H9 (cell line): ENCODE measurements at regions not wholly inside any gene's neighbourhood (a gene's known extent, or its start where the extent isn't known, plus 50 kb on each side); places are given as distances from the start of the nearest gene placed in this dataset.

Experiments
- DNase-seq: peaks from one replicate; pipeline ENCODE4 v3.0.0-alpha.2; 2017
- H2AFZ ChIP-seq: one replicate; pipeline ENCODE4 v1.6.1; 2013; ENCODE audit warnings: mild to moderate bottlenecking, low read length, control low read depth, moderate library complexity
- H2AK5ac ChIP-seq: 2 replicates; pipeline ENCODE4 v1.6.1; 2013; ENCODE audit warnings: low read length, control low read depth, mixed read lengths; ENCODE audit not compliant: insufficient read length
- H2BK120ac ChIP-seq: one replicate; pipeline ENCODE4 v1.6.1; 2013; ENCODE audit warnings: low read depth, mild to moderate bottlenecking, low read length, control low read depth, inconsistent platforms; ENCODE audit not compliant: poor library complexity, severe bottlenecking
- H2BK12ac ChIP-seq: 2 replicates; pipeline ENCODE4 v1.6.1; 2013; ENCODE audit warnings: low read length, control low read depth, mixed read lengths, low read depth; ENCODE audit not compliant: insufficient read length
- H2BK15ac ChIP-seq: 2 replicates; pipeline ENCODE4 v1.6.1; 2013; ENCODE audit warnings: low read depth, low read length, control low read depth
- H2BK20ac ChIP-seq: one replicate; pipeline ENCODE4 v1.6.1; 2013; ENCODE audit warnings: low read depth, mild to moderate bottlenecking, low read length, control low read depth, inconsistent platforms; ENCODE audit not compliant: poor library complexity, severe bottlenecking
- H2BK5ac ChIP-seq: 2 replicates; pipeline ENCODE4 v1.6.1; 2013; ENCODE audit warnings: low read length, control low read depth, mixed read lengths; ENCODE audit not compliant: insufficient read length
- H3K14ac ChIP-seq: 2 replicates; pipeline ENCODE4 v1.6.1; 2013; ENCODE audit warnings: low read length, control low read depth; ENCODE audit not compliant: insufficient read depth
- H3K18ac ChIP-seq: 2 replicates; pipeline ENCODE4 v1.6.1; 2013; ENCODE audit warnings: low read depth, mild to moderate bottlenecking, mixed read lengths, low read length, control low read depth; ENCODE audit not compliant: insufficient read length
- H3K23ac ChIP-seq: 2 replicates; pipeline ENCODE4 v1.6.1; 2013; ENCODE audit warnings: low read length, control low read depth, mixed read lengths, low read depth; ENCODE audit not compliant: insufficient read length
- H3K23me2 ChIP-seq: 2 replicates; pipeline ENCODE4 v1.6.1; 2013; ENCODE audit warnings: low read depth, mild to moderate bottlenecking, mixed read lengths, low read length, control low read depth; ENCODE audit not compliant: insufficient read length, poor library complexity, severe bottlenecking
- H3K27ac ChIP-seq: 2 replicates; pipeline ENCODE4 v1.5.1; 2013; ENCODE audit warnings: low read length, control low read depth, mixed read lengths, low read depth; ENCODE audit not compliant: insufficient read length
- H3K27me3 ChIP-seq: 2 replicates; pipeline ENCODE4 v1.6.1; 2013; ENCODE audit warnings: low read length, control low read depth, inconsistent platforms; ENCODE audit not compliant: insufficient read depth
- H3K4ac ChIP-seq: 2 replicates; pipeline ENCODE4 v1.6.1; 2013; ENCODE audit warnings: low read depth, mild to moderate bottlenecking, control low read depth, inconsistent platforms, low read length, moderate library complexity
- H3K4me1 ChIP-seq: 2 replicates; pipeline ENCODE4 v1.6.1; 2013; ENCODE audit warnings: low read length, control low read depth, inconsistent platforms; ENCODE audit not compliant: insufficient read depth
- H3K4me2 ChIP-seq: 2 replicates; pipeline ENCODE4 v1.6.1; 2013; ENCODE audit warnings: low read length, control low read depth, mixed read lengths; ENCODE audit not compliant: insufficient read length, insufficient read depth
- H3K56ac ChIP-seq: 2 replicates; pipeline ENCODE4 v1.6.1; 2013; ENCODE audit warnings: low read depth, mild to moderate bottlenecking, mixed read lengths, low read length, control low read depth; ENCODE audit not compliant: insufficient read length
- H3K79me1 ChIP-seq: 2 replicates; pipeline ENCODE4 v1.6.1; 2013; ENCODE audit warnings: low read depth, mild to moderate bottlenecking, moderate library complexity, low read length, control low read depth, inconsistent platforms; ENCODE audit not compliant: insufficient read depth, poor library complexity, severe bottlenecking
- H3K79me2 ChIP-seq: 2 replicates; pipeline ENCODE4 v1.6.1; 2013; ENCODE audit warnings: low read length, control low read depth, inconsistent platforms; ENCODE audit not compliant: insufficient read depth
- H3K9ac ChIP-seq: 2 replicates; pipeline ENCODE4 v1.6.1; 2013; ENCODE audit warnings: low read length, control low read depth, mixed read lengths; ENCODE audit not compliant: insufficient read length; ENCODE audit errors: extremely low read depth
- H3K9me3 ChIP-seq: one replicate; pipeline ENCODE4 v1.6.1; 2013; ENCODE audit warnings: low read depth, low read length, inconsistent platforms; ENCODE audit not compliant: control insufficient read depth
- H3T11ph ChIP-seq: one replicate; pipeline ENCODE4 v1.6.1; 2013; ENCODE audit warnings: mild to moderate bottlenecking, low read length, control low read depth, inconsistent platforms
- H4K20me1 ChIP-seq: one replicate; pipeline ENCODE4 v1.6.1; 2013; ENCODE audit not compliant: control insufficient read depth, insufficient read length, insufficient read depth
- H4K5ac ChIP-seq: 2 replicates; pipeline ENCODE4 v1.6.1; 2013; ENCODE audit warnings: low read depth, mild to moderate bottlenecking, mixed read lengths, low read length, control low read depth; ENCODE audit not compliant: insufficient read length
- H4K8ac ChIP-seq: replicated peaks from 2 replicates; pipeline ENCODE4 v1.6.1; 2013; ENCODE audit warnings: low read length, control low read depth, mixed read lengths, low read depth; ENCODE audit not compliant: insufficient read length
- H4K91ac ChIP-seq: 2 replicates; pipeline ENCODE4 v1.6.1; 2013; ENCODE audit warnings: low read depth, mild to moderate bottlenecking, moderate library complexity, mixed read lengths, low read length, control low read depth; ENCODE audit not compliant: insufficient read length
- H3K27ac Mint-ChIP-seq, 3 experiments: 2 replicates in 2 of 3; 3 replicates in 1 of 3; pipeline ENCODE4 v1.8.0; 2020 to 2021; ENCODE audit warnings: mixed read lengths in 3 of 3, mild to moderate bottlenecking in 1 of 3, moderate library complexity in 1 of 3
- H3K27me3 Mint-ChIP-seq: 2 replicates; pipeline ENCODE4 v1.8.0; 2021; ENCODE audit warnings: low read depth, mild to moderate bottlenecking, moderate library complexity, mixed read lengths
- H3K36me3 Mint-ChIP-seq, 3 experiments: 2 replicates in 2 of 3; 3 replicates in 1 of 3; pipeline ENCODE4 v1.8.0; 2020 to 2021; ENCODE audit warnings: low read depth in 3 of 3, mixed read lengths in 3 of 3; ENCODE audit not compliant: insufficient read depth in 1 of 3
- H3K4me1 Mint-ChIP-seq, 2 experiments: 2 replicates each; pipeline ENCODE4 v1.8.0; 2020; ENCODE audit warnings: mixed read lengths in 2 of 2
- H3K4me3 Mint-ChIP-seq, 2 experiments: 2 replicates in 1 of 2; 3 replicates in 1 of 2; pipeline ENCODE4 v1.8.0; 2020 to 2021; ENCODE audit warnings: mild to moderate bottlenecking in 2 of 2, mixed read lengths in 2 of 2, moderate library complexity in 1 of 2
- H3K9me3 Mint-ChIP-seq, 2 experiments: 2 replicates in 1 of 2; 3 replicates in 1 of 2; pipeline ENCODE4 v1.8.0; 2020; ENCODE audit warnings: mild to moderate bottlenecking in 2 of 2, mixed read lengths in 2 of 2, moderate library complexity in 1 of 2
- WGBS: extraction: QIAGEN DNeasy Blood & Tissue Kit; methylation state at CpG from one replicate; pipeline ENCODE4 v1.1.7; 2013; ENCODE audit warnings: missing lambda C conversion rate, low lambda C conversion rate, mixed read lengths; ENCODE audit not compliant: insufficient read length; ENCODE audit errors: extremely low coverage; 5-methylcytosine and 5-hydroxymethylcytosine counted together
- TF ChIP-seq, protein P1 (sequence below): fragments of 200-600 bp; sonication (generic); conservative IDR thresholded peaks from 3 replicates; pipeline ENCODE4 v1.8.0; 2021; ENCODE audit warnings: antibody characterized with exemption, mild to moderate bottlenecking

DNA sequence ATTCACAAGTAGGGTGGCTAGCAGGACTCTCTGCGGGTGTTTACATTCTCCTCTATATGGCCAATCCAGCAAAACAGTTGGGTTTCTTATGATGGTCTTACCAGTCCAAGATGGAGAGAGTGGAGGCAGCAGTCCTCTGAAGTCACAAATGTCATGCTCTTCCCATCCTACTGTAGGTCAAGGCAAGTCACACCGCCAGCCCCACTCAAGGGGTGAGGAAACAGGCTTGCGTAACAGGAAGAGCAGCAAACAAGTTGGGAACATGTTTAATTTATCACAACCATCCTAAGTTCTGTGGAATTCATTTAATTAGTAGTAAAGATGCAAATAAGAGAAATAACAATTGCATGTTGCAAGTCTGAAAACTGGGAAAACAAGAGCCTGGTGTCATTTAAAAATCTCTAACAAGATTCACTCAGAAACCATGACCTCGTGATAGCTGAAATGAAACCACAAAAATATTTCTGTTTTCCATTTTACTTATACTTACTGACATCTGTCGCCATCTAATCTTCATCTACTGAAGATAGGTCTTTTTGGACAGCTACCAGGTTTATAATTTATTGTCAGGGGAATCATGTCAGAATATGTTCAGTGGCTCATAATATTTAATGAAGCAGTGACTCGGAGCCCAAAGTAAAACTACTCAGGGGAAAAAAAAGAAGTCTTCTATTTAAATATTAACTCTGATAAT, 349.1 kb upstream of the FMN2 start:
- Histone ChIP-seq H4K20me1 (no peaks in the 10 kb centered on the region), H3K27ac (no peak overlapping the region), H3K14ac (no peak overlapping the region), H3K9ac (no peak overlapping the region), H3K56ac (no peak overlapping the region), H4K8ac (no peak overlapping the region), H2BK20ac (no peak overlapping the region), H2BK12ac (no peak overlapping the region), H2BK15ac (no peak overlapping the region), H3K4me1 (no peaks in the 10 kb centered on the region; the same call in 1 of the 2 replicates), H3K23ac (no peak overlapping the region), H2BK120ac (no peak overlapping the region), H3K79me2 (no peaks in the 10 kb centered on the region), H3K18ac (no peak overlapping the region), H3K79me1 (no peaks in the 10 kb centered on the region), H3K9me3 (no peaks in the 10 kb centered on the region), H4K91ac (no peak overlapping the region), H2BK5ac (no peak overlapping the region), H3K4me2 (no peak overlapping the region), H3K4ac (no peak overlapping the region), H2AK5ac (no peak overlapping the region), H4K5ac (no peak overlapping the region), H3K23me2 (no peaks in the 10 kb centered on the region), H3T11ph (no peak overlapping the region), H2AFZ (no peak overlapping the region), H3K27me3 (no peaks in the 10 kb centered on the region)
- Mint-ChIP-seq H3K4me1 (no peaks in the 10 kb centered on the region), H3K27ac (no peak overlapping the region), H3K27me3 (no peaks in the 10 kb centered on the region), H3K4me3 (no peak overlapping the region), H3K36me3 (no peaks in the 10 kb centered on the region), H3K9me3 (no peaks in the 10 kb centered on the region)
- TF ChIP-seq, protein P1, sequence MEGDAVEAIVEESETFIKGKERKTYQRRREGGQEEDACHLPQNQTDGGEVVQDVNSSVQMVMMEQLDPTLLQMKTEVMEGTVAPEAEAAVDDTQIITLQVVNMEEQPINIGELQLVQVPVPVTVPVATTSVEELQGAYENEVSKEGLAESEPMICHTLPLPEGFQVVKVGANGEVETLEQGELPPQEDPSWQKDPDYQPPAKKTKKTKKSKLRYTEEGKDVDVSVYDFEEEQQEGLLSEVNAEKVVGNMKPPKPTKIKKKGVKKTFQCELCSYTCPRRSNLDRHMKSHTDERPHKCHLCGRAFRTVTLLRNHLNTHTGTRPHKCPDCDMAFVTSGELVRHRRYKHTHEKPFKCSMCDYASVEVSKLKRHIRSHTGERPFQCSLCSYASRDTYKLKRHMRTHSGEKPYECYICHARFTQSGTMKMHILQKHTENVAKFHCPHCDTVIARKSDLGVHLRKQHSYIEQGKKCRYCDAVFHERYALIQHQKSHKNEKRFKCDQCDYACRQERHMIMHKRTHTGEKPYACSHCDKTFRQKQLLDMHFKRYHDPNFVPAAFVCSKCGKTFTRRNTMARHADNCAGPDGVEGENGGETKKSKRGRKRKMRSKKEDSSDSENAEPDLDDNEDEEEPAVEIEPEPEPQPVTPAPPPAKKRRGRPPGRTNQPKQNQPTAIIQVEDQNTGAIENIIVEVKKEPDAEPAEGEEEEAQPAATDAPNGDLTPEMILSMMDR, result no peak
- no CpG with 5 or more reads among the region's 6 CpGs for WGBS
- DNase-seq, result no peak
